Left cardiac atrium (tissue), 4 donors: ENCODE measurements at regions not wholly inside any gene's neighbourhood (a gene's known extent, or its start where the extent isn't known, plus 50 kb on each side); places are given as distances from the start of the nearest gene placed in this dataset.

Source experiments
- ATAC-seq, 2 donors: fragments of 200-7000 bp; cut with Tn5 transposase; one replicate each; pipeline ENCODE4 v1.9.1; 2020; ENCODE audit warnings: mild to moderate bottlenecking in 2 of 2, moderate library complexity in 2 of 2
- DNase-seq: peaks from one replicate; pipeline ENCODE4 v3.0.0-alpha.2; 2020
- intact Hi-C, 2 donors: fragments of 100-400 bp; cut with DNase I; formaldehyde crosslinking; loops; one replicate each; pipeline versions ENCODE4 v1.14.1 to v1.15.1; 2022 to 2023
- donor health status: DM: no; HTN: yes; CAD: no.
- donor health status: DM: no; HTN: yes; CAD: no; lungs with severe emphysema.
- donor health status: DM: yes; HTN: yes; CAD: no.
- donor health status: Dilated cardiomyopathy.

DNA sequence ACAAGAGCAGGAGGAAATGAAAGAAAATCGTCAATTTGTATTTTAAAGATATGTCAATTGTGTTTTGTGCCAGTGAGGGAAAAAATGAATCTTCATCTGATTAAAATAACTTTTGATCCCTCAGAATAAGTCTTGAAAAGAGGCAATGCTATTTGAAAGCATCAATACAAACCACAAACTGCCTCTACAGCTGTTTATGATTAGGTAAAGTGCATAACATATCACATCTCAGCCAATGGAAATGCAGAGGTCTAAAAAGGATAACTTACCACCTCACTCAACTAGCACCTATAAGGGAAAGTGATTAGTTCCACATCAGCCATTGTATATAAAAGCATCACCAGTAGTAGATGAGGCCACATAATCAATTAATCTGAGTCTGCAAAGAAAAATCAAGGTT, 492.2 kb upstream of the CDH2 start:
- ATAC-seq: no peak

DNA sequence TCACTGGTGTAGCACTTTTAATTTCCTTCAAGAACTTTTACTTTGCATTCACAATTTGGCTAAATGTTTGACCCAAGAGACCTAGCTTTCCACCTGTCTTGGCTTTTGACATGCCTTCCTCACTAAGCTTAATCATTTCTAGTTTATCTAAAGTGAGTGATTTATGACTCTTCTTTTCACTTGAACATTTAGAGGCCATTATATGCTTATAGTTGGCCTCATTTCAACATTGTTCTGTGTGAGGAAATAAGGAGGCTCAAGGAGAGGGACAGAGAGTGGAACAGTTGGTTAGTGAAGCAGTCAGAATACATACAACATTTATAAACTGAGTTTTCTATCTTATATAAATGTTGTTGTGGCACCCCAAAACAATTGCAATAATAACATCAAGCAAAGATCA, 489.3 kb upstream of the CDH2 start:
- ATAC-seq: no peak

More for the DNA sequence above, 492.2 kb upstream of the CDH2 start:
- intact Hi-C loops: no loop called here
- DNase-seq: no peak

GRCh38 chr18:28657961-28658360, 481.0 kb upstream of the CDH2 start:
- intact Hi-C loops: no loop called here
- ATAC-seq (no peak), DNase-seq (no peak)

More for the DNA sequence above, 489.3 kb upstream of the CDH2 start:
- no peak for DNase-seq
- intact Hi-C loops: no loop called here

GRCh38 chr18:28652654-28653053, 475.7 kb upstream of the CDH2 start:
- intact Hi-C loops: no loop called here
- ATAC-seq (no peak), DNase-seq (no peak)

- intact Hi-C loops: no loop called here
- no peak for ATAC-seq
- DNase-seq: no peak
Observed at GRCh38 chr18:28651298-28651697, 474.4 kb upstream of the CDH2 start.

DNA sequence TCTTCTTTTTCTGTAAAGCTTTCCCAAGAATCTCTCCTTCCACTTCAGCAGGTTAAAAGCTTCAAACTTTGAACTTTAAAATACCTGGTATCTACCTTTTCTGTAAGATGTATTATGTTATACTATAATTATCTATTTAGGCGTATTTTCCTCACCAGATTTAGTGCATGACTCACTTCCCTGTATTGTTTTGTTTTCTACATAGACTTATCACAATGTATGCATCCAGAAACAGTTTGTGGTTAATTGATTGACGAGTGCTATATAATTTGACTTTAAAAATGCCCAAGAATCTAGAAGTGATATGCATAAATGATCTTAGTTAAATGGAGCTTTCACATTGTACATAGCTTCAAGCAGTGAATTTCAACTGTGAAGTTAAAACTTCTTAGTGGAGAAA, 473.9 kb upstream of the CDH2 start:
- ATAC-seq: no peak
- no peak for DNase-seq
- intact Hi-C loops: no loop called here

DNA sequence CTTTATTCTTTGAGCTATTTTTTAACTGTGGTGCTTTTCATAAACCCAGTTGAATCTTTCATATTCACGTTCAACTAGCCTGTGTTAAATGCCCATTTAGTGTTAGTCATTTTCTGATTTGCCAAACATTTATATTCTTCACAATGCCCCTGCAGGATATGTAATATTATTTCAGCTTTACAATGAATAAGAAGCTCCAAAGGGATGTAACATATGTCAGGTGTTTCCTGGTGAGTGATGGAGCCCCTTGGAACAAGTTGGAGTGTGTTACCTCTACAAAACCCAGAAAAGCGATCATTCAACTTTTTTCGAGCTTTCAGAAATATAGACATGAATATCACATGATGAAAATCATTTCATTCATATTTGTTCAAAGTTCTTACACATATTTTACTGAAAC, 471.0 kb upstream of the CDH2 start:
- DNase-seq (no peak), ATAC-seq (no peak)
- intact Hi-C loops: no loop called here

GRCh38 chr18:28637897-28638296, 461.0 kb upstream of the CDH2 start:
- intact Hi-C loops: no loop called here
- ATAC-seq (no peak), DNase-seq (no peak)

- DNase-seq: no peak
- intact Hi-C loops: no loop called here
- ATAC-seq: no peak
Observed at GRCh38 chr18:28635530-28635929, 458.6 kb upstream of the CDH2 start.

DNA sequence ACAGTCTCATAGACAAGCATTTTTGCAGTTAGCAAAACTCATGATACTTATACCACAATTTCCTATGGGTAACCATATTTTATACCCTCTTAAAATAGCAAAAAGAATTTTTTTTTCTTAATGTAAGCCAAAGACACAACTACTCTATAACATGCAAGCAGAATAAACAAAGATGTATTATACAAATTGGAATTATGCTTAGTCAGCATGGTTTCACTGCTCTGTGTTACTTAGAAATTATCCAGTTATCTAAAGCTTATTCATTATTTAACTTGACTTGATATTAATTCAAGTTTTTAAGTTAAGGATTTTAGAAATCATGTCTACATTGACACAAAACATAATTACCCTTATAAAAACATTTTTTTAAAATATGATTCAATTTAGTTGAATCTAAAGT, 449.8 kb upstream of the CDH2 start:
- ATAC-seq (no peak), DNase-seq (no peak)
- intact Hi-C loops: no loop called here

GRCh38 chr18:28607991-28608390, 431.1 kb upstream of the CDH2 start:
- ATAC-seq: no peak
- no peak for DNase-seq
- intact Hi-C loops: no loop called here

- intact Hi-C loops: no loop called here
- ATAC-seq (no peak), DNase-seq (no peak)
Observed at GRCh38 chr18:28606686-28607085, 429.8 kb upstream of the CDH2 start.

- DNase-seq (no peak), ATAC-seq (no peak)
- intact Hi-C loops: no loop called here
Observed at GRCh38 chr18:28602391-28602790, 425.5 kb upstream of the CDH2 start.

DNA sequence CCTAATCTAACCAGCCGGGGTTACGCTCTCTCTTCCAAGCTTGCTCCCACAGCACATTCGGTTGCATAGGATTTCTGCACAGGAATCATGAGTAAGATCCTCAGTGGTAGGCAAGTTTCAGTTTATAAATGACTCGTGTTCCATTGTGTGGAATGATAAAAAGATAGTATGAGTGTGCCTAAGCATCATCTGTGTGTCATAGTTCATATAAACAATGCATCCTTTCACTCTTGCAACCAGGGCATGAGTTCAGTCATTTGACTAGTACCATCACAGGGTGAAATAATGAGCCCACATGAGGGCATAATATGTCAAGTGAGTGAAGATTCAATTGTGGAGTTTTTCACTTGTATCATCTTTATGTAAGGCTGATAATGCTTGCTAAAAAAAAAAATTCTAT, 417.1 kb upstream of the CDH2 start:
- no peak for ATAC-seq
- intact Hi-C loops: no loop called here
- DNase-seq: no peak

DNA sequence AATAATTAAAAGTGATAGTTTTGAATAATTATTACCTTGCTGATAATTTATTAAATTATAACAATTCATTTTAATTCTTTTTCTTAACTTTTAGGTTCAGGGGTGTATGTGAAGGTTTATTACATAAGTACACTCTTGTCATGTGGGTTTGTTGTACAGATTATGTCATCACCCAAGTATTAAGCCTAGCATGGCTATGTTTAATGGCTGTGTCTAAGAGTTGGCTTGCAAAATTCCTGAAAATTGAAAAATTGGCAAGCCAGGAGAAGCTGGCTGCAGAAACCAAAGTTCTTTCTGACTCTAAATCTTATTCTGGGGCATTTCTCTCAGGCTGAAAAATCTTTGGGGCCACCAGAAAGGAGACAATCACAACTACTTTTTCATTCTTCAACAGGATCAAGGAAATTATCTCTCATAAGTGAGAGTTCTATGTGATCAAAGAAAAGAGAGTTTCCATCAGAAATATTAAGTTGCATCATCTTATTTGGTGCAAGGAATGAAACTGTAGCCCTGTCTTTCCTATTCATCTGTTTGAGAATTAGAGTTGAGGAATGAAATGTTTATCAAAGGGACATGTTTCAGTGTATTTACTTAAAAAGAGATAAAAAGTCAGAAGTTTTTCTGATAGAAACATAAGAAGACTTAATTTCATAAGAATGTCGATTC, 412.1 kb upstream of the CDH2 start:
- ATAC-seq (no peak), DNase-seq (no peak)
- intact Hi-C loops: no loop called here

DNA sequence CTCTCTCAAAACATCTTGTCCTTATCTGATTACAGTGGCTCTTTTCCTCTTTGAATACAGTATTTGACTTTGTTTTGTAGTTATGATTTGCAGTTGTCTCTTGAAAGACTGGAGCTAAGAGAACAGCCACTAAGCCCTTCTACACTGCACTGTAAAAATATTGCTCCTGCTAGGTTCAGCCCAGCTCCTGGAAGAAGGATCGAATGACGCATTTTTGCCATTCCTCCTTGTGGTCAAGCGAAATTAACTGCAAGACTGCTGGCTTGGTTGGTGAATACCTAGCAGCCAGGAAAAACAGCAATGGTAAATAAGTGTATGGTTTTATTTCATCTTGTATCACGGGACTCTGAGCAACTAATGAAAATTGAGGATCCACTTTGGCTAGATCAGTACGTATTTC, 407.8 kb upstream of the CDH2 start:
- DNase-seq (no peak), ATAC-seq (no peak)
- intact Hi-C loops: no loop called here

- no peak for ATAC-seq
- intact Hi-C loops: no loop called here
- no peak for DNase-seq
Observed at GRCh38 chr18:28582724-28583123, 405.8 kb upstream of the CDH2 start.

GRCh38 chr18:28581521-28582071, 404.7 kb upstream of the CDH2 start:
- no peak for DNase-seq
- no peak for ATAC-seq
- intact Hi-C loops: no loop called here

- DNase-seq (no peak), ATAC-seq (no peak)
- intact Hi-C loops: no loop called here
Observed at GRCh38 chr18:28576941-28577340, 400.0 kb upstream of the CDH2 start.

DNA sequence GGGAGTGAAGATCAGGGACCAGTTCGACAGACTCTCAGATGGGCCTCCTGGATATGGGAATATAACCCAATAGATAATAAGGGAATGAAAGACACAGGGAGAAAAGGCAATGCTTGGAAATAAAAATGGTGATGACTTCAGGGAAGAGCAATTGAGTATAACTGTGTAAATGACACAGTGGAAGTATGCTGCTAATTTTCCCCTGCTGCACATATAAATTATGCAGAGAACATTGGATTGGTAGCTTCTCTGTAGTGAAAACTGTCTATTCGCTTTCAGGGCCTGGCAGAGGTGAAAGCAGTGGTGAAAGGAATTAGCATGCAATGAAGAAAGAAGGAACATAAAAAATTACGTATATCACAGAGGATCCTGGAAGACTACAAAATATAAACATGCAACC, 398.2 kb upstream of the CDH2 start:
- no peak for DNase-seq
- intact Hi-C loops: no loop called here
- no peak for ATAC-seq

DNA sequence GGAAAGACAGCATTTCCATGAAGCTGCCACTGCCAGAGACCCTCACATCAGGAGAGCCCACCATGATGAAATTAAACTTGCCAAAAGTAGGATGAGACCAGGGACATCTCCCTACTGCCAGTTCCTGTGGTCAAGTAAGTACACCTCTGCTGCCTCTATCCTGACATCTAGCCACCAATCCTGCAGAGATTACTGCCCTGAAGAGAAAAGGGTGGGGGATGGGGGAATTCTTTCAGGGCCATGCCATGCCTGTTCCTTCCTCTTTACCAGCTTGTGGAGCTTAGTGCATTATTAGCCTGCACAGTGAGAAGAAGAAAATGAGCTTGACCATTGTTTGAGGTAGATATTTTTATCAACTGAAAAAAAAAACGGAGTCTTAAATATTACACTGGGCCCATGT, 397.2 kb upstream of the CDH2 start:
- intact Hi-C loops: no loop called here
- DNase-seq: no peak

GRCh38 chr18:28571929-28572328, 395.0 kb upstream of the CDH2 start:
- intact Hi-C loops: no loop called here

More for the DNA sequence above, 397.2 kb upstream of the CDH2 start:
- no peak for ATAC-seq

More at GRCh38 chr18:28571929-28572328, 395.0 kb upstream of the CDH2 start:
- ATAC-seq (no peak), DNase-seq (no peak)
